DMS 273 (cell line): ENCODE measurements at regions not wholly inside any gene's neighbourhood (a gene's known extent, or its start where the extent isn't known, plus 50 kb on each side); places are given as distances from the start of the nearest gene placed in this dataset.
"Not testable (repeated sequence)": the region's sequence is repeated elsewhere in the genome, so short reads cannot be mapped to it uniquely, and the experiment has no call there.

Experiments
- DNase-seq: peaks from one replicate; lab custom pipeline; 2025; ENCODE audit not compliant: unreplicated experiment; lab: John Stamatoyannopoulos, UW

DNA sequence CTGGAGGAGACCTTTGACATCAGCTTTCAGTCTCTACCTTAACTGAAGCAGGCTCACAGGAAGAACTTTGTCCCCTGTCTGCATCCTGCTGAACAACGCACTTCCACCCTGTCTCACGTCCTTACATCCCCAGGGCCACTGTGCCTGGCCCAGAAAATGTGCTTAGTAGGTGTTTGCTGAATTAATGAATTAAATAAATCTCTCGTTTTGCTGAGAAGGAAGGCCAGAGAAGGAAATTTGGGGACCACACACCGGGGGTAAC lies 54.3 kb upstream of the CREB3L1 start:
- DNase-seq, result no peak

DNA sequence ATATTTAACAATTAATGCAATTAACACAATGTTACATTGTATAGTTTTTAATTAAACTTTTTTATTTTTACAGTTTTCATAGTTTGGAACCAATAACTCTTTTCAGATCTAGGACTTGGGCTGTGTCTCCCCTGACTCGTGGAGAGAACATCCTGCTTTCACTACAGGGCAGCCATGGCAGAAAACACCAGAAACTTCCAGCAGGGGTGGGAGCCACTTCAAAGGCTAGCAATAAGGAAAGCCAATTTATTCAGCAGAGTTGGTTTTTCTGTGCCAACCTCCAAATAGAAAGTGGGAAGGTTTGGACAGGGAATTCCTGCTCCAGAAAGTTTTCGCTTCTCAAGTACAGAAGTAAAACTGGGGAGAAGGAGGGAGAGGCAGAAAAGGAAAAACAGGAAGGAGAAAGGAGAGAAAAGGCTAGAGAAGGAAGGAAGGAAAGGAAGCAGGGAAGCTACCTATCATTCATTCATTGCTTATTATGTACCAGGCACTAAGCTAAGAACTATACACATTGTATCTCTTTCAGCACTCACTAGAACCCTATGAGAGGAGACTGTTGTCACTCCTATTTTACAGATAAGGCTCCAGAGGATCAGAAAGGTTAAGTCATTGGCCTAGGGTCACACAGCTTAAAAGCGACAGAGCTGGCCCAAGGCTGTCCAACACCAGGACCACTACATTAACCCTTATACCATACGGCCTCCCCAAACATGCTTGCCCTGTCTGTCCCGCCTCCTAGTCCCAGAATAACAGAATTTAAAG lies 54.8 kb upstream of the CREB3L1 start:
- peak; percentile 16 for DNase-seq

DNA sequence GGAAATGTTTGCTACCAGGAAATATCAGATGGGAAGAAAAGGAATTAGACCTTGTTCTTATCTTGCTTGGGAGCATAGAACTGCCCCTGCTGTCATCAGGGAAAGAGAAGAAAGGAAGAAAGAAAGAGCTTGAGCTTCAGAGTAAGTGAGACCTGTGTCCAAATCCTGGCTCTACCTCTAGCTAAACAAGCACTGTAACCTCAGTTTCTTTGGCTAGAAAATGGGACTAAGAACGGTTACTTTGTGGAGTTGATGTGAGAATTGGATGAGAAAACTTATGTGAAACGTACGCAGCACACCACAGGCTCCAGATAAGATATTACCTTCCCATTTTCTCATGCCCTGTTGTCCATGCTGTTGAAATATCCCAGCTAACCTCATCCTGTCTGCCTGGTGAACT lies 57.1 kb upstream of the CREB3L1 start:
- no peak for DNase-seq

DNA sequence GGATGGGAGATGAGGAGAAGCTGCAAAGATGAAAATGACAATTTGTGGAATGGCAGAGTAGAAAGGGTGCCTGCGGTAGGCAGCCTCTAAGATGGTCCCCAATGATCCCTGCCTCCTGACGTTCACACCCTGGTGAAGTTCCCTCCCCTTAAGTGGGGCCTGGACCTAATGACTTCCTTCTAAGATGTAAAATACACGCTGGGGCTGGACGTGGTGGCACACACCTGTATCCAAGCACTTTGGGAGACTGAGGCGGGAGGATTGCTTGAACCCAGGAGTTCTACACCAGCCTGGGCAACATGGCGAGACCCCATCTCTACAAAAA lies 60.7 kb upstream of the CREB3L1 start:
- no peak for DNase-seq

DNA sequence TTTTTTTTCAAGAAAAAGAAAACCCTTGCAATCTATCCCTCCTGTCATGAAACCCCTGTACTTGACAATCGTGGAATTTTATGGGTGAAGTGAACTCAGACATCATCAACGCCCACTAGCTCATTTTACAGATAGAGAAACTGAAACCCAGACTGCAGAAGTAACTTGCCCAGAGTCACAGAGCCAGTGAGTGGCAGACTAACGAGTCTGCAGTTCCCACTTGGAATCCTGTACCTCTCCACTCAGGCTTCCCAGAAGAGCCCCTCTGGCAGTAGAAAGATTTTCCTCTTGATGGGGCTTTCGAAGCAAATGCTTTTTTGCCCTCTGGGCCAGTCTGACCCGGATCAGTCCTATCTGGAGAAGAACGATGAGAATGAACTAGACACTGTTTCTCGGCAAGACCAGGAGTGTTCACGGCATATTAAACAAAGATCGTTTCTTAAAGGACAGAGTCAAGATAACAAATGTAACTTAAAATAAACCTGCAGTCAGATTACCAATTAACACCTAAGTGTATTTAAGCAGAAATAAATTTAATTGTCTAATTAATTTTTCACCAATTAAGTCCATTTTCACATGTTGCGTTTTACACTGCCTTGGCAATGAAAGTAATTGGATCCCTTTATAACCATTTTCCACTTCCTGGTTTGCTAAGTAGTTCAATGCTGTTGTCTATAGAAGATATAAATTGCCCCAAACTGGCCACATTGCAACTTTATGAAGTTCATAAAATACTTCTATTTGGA lies 61.3 kb upstream of the CREB3L1 start:
- no peak for DNase-seq

DNA sequence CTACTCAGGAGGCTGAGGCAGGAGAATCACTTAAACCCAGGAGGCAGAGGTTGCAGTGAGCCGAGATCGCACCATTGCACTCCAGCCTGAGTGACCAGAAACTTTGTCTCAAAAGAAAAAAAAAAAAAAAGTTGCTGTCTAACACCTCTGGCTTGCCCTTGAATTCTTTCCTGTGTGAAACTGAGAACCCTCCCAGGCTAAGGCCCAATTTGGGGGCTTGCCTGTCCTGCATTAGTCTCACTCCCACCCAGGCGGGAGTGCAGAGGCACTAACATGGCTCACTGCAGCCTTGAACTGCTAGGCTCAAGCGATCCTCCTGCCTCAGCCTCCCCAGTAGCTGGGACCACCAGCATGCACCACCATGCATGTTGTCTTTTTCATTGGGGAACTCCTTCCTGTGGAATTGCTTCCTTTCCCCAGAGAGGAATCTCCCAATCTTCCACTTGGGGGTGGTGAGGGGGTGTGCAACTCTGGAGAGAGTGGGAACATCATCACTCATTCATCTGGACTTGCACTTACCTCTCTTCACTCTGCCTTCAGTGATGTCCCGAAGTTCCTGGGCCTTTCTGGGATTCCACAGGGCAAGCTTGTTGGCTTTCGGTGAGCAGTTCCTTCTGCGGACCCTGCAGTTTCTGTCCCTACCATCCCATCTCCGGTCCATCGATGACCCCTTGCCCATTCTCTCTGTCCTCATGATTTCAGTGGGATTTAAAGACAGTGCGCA lies 62.1 kb upstream of the CREB3L1 start:
- no peak for DNase-seq

DNA sequence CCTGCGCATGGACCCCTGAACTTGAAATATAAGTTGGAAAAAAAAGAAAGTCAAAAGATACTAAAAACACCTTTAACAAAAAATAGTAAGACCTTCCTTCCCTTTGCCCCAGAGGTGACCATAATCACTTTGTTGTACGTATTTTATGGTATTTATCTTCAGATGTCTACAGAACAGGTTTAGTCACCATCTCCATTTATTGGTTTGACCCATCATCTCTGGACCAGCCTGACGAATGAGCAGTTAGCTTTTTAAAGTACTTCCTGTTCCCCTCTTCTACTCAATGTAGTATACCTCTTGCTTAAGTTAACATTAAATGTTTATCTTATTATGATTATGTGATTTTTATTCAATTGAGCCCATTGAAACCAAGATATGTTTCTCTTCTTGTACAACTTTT lies 64.7 kb upstream of the CREB3L1 start:
- no peak for DNase-seq

DNA sequence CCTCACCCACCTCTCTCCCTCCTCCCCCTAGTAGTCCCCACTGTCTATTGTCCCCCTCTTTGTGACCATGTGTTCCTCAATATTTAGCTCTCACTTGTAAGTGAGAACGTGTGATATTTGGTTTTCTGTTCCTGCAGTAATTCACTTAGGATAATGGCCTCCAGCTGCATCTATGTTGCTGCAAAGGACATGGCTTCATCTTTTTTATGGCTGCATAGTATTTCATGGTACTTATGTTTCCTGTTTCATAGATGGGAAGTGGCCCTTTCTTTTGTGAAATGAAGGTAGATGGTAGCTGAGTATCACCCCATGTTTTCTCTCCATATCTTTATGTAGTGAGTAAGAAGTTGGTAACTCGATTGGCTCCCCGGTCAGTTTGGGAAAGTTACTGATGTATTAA lies 66.6 kb upstream of the CREB3L1 start:
- DNase-seq, result no peak

DNA sequence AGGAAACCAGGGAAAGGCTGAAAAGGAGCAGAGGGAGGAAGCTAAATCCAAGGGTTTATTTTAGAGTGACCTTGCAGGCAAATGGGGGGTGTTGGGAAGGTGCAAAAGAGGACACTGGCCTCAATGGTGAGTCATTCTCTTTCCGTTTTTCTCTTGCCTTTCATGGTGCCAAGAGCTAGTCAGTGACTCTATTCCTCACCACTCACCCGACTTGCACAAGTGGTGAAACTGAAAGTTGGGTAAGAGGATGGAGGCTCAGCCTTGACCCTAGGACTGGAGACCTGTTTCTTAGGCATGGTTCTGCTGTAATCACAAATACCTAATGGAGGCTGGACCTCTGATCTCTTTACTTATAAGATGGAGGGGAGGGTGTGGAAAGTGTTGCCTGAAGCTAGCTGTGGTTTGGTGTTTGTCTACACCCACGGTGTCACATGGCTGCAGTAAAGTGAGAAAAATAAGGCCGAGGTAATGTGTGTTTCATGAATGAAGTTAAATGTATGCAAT lies 67.3 kb upstream of the CREB3L1 start:
- DNase-seq, result no peak

DNA sequence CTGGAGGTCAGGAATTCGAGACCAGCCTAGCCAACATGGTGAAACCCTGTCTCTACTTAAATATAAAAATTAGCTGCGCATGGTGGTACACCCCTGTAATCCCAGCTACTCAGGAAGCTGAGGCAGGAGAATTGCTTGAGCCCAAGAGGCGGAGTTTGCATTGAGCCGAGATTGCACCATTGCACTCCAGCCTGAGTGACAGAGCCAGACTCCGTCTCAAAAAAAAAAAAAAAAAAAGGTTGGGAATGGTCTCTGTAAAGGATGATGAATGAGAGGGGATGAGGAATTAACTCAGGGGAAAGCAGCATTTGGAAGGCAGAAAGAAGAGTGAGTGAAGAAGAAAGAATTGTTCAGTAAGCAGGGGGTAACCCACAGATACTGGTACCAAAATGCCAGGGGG lies 67.8 kb upstream of the CREB3L1 start:
- DNase-seq, result not testable (repeated sequence)

DNA sequence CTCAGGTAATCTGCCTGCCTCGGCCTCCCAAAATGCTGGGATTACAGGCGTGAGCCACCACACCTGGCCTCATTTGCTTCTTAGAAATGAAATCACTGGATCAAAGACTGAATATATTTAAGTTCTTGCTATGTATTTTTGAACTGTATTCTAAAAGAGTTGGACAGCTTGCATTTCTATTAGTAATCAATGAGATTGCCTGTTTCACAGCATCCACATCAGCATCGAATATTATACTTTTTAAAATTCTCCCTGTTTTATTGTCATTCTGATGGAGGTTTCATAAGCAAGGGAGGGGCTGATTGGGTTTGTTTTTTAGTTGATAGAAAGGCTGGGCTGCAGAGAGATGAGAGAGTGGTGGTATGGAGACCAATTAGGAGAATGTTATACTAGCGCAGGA lies 68.7 kb upstream of the CREB3L1 start:
- DNase-seq, result no peak

DNA sequence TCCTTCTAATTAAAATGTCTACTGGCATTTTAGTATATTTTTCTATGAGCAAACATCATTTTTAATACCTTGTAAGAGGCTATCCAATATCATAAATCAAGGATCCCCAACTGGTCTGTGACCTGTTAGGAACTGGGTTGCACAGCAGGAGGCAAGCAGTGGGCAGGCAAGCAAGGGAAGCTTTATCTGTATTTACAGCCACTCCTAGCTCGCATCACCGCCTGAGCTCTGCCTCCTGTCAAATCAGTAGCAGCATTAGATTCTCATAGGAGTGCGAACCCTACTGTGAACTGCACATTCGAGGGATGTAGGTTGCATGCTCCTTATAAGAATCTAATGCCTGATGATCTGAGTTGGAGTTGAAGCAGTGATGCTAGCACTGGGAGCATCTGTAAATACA lies 70.2 kb upstream of the CREB3L1 start:
- peak; percentile 5 for DNase-seq

DNA sequence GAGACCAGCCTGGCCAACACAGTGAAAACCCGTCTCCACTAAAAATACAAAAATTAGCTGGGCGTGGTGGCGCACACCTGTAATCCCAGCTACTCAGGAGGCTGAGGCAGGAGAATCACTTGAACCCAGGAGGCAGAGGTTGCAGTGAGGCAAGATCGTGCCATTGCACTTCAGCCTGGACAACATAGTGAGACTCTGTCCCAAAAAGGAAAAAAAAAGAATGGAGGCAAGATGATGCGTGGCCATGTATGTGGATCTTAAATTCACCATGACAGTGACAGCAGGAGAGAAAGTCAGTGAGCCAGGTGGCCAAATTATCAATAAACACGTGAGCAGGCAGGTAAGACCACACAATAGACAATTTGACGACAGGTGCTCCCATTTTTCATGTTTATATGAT lies 73.0 kb upstream of the CREB3L1 start:
- not testable (repeated sequence) for DNase-seq

DNA sequence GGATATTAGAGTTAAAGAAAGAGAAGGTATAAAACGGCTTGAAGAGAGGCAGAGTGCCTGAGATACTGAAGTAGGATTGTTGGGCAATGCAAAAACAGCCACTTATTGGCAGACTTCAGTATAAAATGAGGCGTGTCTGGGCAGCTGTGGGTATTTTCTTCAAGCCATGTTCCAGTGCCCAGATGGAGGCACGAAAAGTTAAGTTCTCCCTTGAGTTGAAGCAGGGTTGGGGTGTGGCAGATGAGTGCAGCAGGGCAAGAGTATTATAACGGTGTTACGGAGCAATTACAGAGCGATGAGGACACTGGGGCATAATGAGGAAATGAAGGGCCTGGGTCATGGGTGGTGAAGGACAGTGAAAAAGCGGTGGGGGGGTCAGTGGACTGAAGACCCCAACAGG lies 73.7 kb upstream of the CREB3L1 start:
- DNase-seq, result no peak

DNA sequence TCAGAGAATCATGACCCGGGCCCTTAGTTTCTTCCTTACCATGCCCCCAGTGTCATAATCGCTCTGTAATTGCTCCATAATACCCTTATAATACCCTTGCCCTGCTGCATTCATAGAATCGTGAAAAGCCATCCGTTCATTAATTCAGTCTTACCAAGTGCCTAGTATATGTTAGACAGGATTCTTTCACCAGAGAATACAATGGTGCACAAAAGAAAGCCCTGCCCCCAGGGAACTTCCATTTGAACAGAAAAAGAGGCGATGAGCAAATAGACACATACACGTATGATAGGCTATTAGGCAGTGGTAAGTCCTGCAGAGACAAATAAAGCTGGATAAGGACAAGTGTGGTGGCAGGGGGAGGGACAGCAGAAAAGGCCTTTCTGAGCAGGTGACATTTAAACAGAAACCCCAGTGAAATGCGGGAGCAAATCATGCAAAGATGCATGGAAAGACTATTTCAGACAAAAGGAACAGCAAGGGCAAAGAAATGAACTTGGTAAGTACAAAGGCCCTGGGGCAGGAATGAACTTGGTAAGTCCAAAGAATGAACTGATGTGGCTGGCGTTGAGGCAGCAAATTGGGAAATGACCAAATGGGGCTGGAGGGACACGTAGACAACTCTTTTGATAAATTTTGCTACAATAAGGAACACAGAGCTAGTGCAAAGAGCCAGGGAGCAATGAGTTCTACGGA lies 74.6 kb upstream of the CREB3L1 start:
- no peak for DNase-seq

DNA sequence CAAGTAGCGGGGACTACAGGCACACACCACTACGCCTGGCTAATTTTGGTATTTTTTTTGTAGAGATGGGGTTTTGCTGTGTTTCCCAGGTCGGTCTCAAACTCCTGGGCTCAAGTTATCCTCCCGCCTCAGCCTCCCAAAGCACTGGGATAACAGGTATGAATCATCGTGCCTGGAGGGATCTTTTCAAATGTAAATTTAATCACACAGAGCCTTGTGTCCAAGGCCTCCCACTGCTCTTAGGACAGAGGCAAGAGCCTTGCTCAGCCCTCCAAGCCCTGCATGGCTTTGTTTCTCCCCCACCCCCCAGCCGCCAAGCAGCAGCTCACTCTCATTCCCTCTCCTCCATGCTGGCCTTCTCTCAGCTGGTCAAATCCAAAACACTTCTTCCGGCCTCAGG lies 75.3 kb upstream of the CREB3L1 start:
- DNase-seq, result no peak

DNA sequence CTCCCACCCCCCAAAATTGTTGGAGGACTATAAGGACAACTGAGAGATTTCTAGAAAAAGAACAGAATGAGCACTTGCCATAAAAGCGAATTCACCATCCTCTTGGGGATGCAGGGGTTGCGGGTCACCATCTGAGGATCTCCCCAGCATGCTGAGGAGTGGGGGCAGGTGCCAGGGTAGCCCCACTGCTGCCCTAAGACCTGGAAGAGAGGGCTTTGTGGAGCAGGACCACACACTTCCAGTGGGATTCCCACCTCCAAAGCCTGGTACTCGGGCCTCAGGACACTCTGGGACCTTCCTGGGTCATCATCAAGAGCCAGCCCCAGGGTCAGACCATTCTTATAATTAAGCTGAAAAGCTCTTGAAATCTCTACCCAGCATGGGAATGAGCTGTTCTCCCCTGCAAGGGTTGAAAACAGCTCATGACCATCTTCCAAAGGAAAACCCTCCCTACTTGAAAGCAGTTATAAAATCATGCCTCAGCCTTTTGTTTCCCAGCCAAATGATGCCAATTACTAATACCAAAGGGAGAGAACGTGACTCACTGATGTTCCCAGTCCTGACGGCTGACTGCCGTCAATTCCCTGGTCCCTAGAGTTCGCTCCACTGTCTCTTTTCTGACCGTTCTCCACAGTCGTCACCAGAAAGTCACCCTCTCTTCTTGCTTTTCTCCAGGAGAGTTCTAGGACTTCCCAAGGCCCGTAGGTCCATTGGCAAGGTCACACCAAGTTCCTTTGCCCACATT lies 76.8 kb upstream of the CREB3L1 start:
- no peak for DNase-seq

DNA sequence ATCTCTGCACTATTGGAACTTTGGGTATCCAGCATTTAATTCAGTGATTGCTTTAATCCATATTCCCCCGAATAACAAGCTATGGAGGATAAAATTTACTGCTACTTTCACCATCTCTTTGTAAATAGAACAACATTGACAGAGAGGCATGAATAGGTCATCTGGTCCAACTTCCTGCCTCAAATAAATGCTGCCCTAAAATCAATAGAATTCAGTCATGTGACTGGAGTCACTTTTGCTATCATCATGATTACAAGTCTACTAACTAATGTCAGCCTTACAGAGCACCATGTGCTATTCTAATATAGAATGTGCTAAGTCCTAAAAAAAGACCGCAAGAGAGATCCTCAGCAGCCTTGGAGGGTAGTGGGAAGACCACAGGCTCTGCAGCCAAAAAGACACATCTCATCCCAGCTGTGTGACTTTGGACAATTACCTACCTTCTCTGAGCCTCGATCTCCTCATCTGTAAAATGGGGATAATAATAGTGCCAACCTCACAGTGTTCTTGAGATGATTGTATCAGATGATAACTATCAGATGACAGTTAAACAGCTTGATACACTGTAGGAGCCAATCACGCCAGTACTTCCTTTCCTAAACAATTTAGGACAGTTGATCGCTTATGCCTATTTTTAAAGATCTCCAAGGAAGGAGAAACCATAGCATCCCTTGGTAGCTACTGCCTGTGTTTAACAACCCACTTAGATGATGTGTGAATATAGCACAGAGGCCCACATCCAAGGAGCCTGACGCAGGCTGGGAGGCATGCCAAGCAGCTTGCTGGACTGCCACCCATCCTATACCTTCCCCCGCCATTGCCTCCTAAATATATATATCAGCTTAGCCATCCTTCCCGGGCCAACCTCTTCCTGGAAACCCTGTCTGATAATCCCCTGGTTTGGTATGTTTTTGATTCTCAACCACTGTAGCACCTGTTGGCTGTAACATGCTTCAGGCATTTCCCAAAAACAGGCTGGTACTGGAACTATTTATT lies 77.3 kb upstream of the PHF21A start:
- no peak for DNase-seq

DNA sequence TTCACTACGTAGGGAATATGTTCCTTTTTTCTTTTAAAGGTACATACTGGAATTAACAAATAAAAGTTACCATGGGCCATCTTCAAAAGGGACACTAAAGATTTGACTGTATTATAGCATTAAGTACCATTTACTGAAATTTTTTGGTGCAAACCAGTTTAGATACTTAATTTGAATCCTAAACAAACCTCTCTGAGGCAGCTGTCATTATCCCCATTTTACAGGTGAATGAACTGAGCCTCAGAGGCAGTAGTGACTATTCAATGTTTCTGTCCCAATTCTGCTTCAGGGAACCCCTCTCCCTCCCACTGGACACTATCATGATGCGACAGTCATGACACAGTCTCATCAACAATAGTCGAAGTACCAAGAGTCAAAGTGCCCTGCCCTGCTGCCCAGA lies 76.2 kb upstream of the PHF21A start:
- DNase-seq, result no peak

DNA sequence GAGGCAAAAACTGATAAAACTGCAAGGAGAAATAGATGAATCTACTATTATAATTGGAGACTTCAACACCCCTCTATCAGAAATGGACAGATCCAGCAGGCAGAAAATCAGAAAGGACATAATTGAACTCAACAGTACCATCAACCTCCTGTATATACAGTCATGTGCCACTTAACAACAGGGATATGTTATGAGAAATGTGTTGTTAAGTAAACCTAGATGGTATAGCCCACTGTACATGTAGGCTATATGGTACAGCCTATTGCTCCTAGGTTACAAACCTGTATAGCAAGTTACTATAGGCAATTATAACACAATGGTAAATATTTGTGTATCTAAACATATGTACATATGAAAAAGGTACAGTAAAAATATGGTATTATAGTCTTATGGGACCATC lies 66.8 kb upstream of the PHF21A start:
- DNase-seq, result no peak
